Left forelimb (tissue), 1 donor: ENCODE measurements at regions not wholly inside any gene's neighbourhood (a gene's known extent, or its start where the extent isn't known, plus 50 kb on each side); places are given as distances from the start of the nearest gene placed in this dataset.
"Not testable (repeated sequence)": the region's sequence is repeated elsewhere in the genome, so short reads cannot be mapped to it uniquely, and the experiment has no call there.

Experiments
- DNase-seq: peaks from one replicate; pipeline ENCODE4 v3.0.0-alpha.2; 2018; ENCODE audit warnings: low spot score

- no peak for DNase-seq
These were observed 487.7 kb downstream of the TTLL7 start for GRCh38 chr1:83511146-83511726.

- no peak for DNase-seq
These were observed 489.6 kb downstream of the TTLL7 start for GRCh38 chr1:83509301-83509781.

GRCh38 chr1:83508485-83509151, 490.3 kb downstream of the TTLL7 start:
- DNase-seq: peak; percentile 60

- DNase-seq: no peak
These were observed 493.8 kb downstream of the TTLL7 start for GRCh38 chr1:83505148-83505547.

GRCh38 chr1:83503153-83503552, 495.8 kb downstream of the TTLL7 start:
- no peak for DNase-seq

- no peak for DNase-seq
These were observed 497.8 kb downstream of the TTLL7 start for GRCh38 chr1:83500987-83501591.

GRCh38 chr1:83500531-83500930, 498.4 kb downstream of the TTLL7 start:
- no peak for DNase-seq

GRCh38 chr1:83499998-83500397, 498.9 kb downstream of the TTLL7 start:
- DNase-seq: no peak

- no peak for DNase-seq
These were observed 501.4 kb downstream of the TTLL7 start for GRCh38 chr1:83497563-83497962.

GRCh38 chr1:83495560-83495959, 503.4 kb downstream of the TTLL7 start:
- DNase-seq: no peak

- no peak for DNase-seq
These were observed 505.3 kb downstream of the TTLL7 start for GRCh38 chr1:83493633-83494032.

- no peak for DNase-seq
These were observed 507.0 kb downstream of the TTLL7 start for GRCh38 chr1:83491930-83492329.

GRCh38 chr1:83490988-83491387, 507.9 kb downstream of the TTLL7 start:
- no peak for DNase-seq

- DNase-seq: not testable (repeated sequence)
These were observed 510.8 kb downstream of the TTLL7 start for GRCh38 chr1:83488105-83488504.

- DNase-seq: not testable (repeated sequence)
These were observed 511.5 kb downstream of the TTLL7 start for GRCh38 chr1:83487460-83487859.

- not testable (repeated sequence) for DNase-seq
These were observed 513.5 kb downstream of the TTLL7 start for GRCh38 chr1:83485314-83486019.

- not testable (repeated sequence) for DNase-seq
These were observed 517.6 kb downstream of the TTLL7 start for GRCh38 chr1:83481284-83481683.

- DNase-seq: not testable (repeated sequence)
These were observed 519.2 kb downstream of the TTLL7 start for GRCh38 chr1:83479591-83480239.

GRCh38 chr1:83478127-83478526, 520.8 kb downstream of the TTLL7 start:
- DNase-seq: not testable (repeated sequence)

- not testable (repeated sequence) for DNase-seq
These were observed 522.4 kb downstream of the TTLL7 start for GRCh38 chr1:83476518-83476917.

- DNase-seq: not testable (repeated sequence)
These were observed 524.0 kb downstream of the TTLL7 start for GRCh38 chr1:83474946-83475345.

GRCh38 chr1:83473986-83474385, 524.9 kb downstream of the TTLL7 start:
- not testable (repeated sequence) for DNase-seq
